ENCODE measurements at regions not wholly inside any gene's neighbourhood (a gene's known extent, or its start where the extent isn't known, plus 50 kb on each side); places are given as distances from the start of the nearest gene placed in this dataset.

DNA sequence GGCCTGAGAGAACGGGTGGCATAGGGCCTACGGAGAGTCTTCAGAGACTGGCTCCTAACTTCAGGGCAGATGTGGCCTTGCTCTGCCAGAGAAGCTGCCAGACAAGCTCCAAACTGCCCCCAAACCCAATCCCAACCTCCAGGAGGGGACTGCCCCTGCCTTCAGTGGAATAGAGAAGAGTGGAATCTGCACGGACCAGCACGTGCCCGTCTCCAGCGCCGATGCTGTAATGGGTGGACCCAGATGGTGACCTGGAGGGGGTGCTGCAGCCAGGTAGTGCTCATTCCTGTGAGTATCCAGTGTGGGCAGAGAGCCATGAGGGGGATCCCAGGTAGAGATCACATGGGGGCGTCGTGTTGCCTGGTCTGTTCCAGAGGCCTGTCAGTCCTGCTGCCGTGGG is 73.2 kb upstream of the NKX1-1 start:
- no peak for FAIRE-seq
- no peak for DNase-seq (ENCODE audit: low spot score)

DNA sequence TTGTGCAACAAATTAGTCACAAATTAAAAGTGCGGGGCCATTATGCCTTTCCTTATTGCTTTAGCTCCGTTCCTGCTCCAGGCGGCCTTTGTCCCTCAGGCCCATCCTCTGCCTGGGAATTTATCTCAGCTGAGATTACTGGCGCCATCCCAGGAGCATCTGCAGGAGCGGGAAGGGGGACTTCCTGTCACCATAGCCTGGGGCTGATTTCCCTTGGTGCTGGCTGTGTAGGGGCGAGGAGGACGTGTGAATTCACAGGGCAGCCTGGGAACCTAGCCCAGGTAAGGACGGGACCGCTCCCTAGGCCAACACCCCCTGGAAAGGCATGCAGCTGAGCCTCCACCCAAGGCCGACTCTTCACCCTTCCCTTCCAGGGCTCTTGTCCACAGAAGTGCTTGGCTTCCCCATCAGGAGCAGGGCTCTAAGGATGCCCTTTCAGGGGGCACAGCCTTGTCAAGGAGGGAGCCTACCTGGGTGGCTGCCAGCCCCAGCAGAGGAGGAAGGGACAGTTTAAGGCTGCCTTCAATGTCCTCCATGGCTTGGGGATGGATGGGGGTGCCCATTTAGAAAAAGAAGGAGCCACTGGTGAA is 72.6 kb upstream of the NKX1-1 start:
- FAIRE-seq (no peak), DNase-seq (ENCODE audit: low spot score) (no peak)

DNA sequence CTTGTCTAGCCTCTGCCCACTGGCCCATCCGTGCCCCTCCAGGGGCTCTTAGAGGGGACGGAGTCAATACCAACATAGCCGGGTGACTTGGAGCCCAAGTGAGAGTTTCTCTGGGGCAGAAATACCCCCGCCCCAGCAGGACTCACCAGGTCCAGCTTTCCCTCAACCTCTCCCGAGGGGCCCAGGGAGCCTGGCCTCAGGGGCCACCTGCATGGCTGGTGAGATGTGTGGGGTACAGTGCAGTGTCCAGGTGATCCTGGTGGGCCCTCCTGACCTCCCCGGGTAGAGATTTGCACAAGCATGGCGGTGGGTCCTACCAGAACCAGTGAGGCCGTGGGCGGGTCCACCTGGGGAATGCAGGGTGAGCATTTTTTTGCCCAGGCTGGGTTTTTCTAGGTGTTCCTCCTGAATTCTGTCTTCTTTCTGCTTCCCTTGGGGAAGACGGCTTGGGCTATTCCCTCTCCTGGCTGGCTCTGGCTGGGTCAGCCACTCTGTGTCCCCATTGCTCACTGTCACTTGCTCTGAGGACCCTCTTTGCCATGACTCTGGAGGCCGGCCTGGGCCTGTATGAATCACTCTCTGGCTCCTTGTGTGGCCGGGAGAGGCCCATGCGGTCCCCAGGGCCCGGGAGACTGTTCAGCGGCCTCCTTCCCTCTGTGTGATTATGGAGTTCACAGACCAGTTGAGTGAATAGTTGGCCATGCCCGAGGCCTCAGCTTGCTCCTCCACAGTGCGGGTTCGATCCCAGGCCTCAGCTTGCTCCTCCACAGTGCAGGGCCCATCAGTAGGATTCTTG is 71.0 kb upstream of the NKX1-1 start:
- FAIRE-seq (no peak), DNase-seq (ENCODE audit: low spot score) (no peak)

DNA sequence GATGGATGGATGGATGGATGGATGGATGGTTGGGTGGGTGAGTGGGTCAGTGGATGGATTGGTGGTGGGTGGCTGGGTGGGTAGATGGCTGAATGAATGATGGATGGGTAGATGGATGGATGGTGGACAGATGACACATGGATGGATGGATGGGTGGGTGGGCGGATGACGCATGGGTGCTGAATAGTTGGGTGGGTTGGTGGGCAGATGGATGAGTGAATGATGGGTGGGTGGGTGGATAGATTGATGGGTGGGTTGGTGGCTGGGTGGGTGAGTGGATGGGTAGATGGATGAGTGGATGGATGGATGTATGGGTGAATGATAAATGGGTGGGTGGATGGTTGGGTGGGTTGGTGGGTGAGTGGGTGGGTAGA is 69.9 kb upstream of the NKX1-1 start:
- DNase-seq (ENCODE audit: low spot score) = no peak
- no peak for FAIRE-seq

DNA sequence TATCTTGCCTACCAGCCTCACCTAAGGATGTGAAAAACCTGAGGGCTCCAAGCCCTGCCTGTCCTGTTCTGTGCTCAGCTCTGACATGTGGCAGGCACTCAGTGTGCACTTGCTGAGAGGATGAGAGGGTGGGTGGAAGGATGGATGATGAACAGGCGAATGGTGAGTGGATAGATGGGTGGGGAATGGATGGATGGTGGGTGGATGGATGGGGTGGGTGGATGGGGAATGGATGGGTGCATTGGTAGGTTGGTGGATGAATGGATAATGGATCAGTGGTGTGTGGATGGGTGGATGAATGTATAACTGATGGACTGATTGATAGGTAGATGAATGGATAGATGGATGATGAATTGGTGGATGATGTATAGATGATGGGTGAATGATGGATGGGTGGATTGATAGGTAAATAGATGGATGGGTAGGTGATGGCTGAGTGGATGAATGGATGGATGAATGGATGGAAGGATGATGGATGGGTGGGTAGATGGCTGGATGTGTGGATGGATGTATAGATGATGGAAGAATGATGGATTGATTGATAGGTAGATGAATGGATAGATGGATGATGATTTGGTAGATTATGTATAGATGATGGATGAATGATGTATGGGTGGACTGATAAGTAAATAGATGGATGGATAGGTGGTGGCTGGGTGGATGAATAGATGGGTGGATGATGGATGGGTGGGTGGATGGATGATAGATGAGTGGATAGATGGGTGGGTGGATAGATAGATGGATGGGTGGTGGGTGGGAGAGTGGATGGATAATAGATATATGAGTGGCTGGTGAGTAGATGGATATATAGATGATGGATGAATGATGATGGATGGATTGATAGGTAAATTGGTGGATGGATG is 69.3 kb upstream of the NKX1-1 start:
- FAIRE-seq = no peak
- no peak for DNase-seq (ENCODE audit: low spot score)

DNA sequence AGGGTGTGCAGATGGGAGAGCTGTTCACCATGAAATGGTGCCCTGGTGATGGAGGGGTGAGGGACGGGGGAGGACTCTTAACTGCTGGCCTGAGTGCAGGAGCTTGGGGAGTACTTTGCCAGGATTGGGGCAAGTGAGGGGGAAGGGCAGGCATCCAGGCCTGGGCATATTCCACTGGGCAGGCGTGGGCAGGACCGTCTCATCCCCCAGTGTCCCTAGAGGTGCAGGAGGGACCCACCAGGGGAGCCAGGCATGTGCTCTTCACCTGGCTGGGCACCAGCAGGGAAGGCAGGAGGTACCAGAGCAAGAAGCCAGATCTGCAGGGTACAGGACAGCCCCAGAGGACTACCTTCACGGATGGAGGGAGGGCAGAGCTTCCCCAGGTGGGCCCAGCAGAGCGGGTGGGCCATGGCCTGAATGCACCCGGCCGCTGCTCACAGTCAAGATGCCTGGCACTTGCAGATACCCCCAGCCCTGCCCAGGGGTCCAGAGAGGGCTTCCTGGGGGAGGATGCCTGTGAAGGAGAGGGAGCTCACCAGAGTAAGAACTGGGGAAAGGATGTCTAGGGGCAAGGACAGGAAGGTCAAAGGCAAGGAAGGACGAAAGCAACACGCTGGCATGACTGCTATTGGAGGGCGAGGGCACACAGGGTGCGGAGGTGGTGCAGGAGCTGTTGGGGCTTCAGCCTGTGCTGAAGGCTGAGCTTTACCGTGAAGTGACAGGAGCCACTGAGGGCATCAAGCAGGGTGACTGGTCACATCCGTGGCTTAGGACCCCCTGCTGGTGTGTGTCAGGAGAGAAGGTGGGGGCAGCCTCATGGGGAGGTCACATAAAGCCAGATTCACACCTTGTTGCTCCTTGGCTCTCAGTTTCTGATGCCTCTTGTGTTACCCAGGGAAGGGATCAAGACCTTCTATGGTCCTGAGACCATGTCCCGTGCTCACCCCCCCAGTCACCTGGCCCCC is 68.2 kb upstream of the NKX1-1 start:
- no peak for FAIRE-seq

DNA sequence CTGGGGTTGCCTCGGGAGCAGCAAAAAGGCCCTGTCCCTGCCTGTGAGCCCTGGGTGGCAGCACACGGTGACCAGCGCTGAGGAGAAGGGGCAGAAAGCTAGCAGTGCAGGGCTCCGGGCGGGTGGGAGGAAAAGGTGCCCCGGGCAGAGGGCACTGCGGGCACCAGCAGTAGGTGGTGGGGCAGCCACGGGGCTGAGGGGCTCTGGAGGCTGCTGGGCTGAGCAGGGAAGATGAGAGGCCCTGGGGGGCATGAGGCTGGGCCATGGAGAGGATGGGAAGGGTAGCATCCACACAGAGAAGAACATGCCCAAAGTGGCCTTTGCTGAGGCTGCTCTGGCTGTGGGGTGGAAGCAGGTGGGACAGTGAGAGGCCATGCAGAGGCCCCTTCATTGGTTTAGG is 67.5 kb upstream of the NKX1-1 start:
- no peak for FAIRE-seq
- no peak for DNase-seq (ENCODE audit: low spot score)

More for the DNA sequence above, 68.2 kb upstream of the NKX1-1 start:
- DNase-seq (ENCODE audit: low spot score) = no peak

DNA sequence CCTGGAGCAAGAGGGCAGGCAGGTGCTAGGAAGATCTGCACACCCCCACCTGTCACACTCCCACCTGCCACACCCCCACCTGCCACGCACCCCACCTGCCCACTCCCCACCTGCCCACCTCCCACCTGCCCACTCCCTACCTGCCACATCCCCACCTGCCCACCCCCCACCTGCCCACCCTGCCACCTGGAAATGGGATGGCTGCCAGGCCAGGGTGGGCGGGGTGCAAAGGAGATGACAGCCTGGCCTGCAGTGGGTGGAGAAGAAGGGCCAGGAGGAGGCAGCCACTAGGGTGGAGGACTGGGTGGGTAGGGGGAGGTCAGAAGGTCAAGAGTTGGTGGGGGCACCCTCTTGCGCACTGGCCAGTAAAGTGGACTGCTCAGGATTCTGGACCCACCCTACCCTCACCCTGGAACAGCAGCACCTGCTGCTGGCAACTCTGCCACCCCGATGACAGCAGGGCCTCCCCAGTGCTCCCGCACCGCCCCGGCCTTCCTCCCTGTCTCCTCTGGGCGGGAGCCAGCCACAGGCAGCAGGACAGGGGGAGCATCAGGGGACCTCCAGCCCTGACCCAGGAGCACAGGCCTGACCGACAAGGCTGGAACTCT is 66.8 kb upstream of the NKX1-1 start:
- DNase-seq (ENCODE audit: low spot score) = no peak
- no peak for FAIRE-seq

DNA sequence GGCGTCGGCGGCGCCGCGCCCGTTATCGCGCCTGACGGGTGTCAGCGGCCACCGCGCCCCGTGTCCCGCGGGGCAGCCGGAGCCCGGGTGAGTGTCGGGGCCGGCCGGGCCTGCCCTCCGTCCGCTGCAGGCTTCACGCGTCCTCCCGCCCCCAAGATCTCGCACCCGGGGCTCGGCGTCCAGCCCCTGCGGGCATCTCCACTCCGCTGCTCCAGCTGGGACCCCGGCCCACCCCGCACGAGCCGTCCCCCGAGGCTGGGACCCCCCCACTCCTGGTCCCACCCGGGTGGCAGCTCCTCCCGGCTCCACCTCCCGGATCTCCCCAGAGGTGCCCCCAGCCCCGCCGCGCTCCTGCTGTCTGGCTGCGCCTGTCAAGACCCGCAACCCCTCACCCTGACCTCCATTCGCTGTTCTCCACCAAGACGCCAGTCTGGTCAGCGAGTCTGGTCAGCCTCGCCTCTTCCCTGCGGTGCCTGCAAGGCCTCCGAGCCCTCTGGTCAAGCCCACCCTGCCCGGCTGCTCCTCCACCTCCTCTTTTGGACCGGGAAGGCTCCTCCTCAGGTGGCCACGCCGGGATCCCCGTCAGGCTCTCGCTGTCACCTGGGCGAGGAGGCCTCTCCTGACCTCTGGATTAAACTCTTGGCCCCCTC is 66.0 kb upstream of the NKX1-1 start:
- FAIRE-seq (no peak), DNase-seq (ENCODE audit: low spot score) (no peak)

DNA sequence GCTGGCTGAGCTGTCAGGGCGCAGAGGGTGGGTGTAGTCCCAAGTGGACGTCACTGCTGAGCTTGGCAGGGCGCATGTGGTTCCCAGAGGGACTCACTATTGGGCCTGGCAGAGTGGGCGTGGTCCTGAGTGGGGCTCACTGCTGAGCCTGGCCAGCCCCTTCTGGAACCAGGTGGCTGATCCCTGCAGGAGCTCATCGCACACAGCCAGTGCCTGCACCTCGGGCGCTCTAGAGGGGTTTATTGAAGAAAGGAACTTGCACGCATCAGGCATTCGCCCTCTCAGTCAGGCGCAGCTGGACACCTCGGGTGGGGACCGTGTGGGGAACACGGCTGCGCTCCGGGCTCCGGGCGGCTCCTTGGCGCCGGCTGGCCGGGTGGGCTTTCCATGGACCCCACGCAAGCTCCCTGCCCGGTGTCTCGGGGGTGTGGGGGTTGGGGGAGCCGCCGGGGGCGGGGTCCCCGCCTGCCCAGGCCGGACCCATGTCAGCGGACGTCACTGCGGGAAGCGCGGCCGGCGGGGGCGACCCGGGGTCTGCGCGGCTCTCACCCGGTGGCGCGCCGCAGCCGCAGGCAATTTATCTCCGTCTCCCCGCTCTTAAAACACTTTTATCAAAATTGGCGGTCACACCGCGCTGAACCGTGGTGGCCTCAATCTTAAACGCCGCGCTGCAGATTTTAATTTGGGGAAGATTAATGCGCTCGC is 65.4 kb upstream of the NKX1-1 start:
- FAIRE-seq = no peak
- no peak for DNase-seq (ENCODE audit: low spot score)

DNA sequence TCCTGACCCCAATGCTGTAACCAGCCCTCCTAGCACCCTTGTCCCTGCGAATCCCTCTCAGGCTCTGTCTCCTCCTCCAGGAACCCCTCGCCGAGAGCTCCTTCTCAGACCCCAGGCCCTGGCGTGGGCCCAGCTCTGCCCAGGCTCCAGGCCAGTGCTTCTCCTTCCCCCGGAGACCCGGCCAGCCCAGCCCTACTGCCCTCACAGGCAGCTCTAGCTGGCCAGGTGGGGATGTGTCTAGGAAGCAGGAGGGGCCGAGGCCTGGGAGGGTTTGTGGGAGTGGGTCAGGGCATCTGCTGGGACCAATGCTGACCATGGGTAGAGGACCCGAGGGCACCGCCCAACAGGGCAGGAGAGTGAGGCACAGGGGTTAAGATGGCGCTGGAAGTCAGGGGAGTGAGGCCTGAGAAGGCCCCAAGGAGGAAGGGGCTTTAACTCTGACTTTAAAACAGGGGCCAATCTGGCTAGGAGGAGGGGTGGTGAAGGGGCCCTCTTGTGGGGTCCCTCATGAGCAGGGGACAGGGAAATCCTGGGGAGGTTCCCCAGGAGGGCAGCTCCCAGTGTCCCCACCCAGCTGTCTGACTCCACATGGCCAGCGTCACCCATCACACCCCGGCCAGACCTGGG is 64.7 kb upstream of the NKX1-1 start:
- DNase-seq (ENCODE audit: low spot score) (no peak), FAIRE-seq (no peak)

DNA sequence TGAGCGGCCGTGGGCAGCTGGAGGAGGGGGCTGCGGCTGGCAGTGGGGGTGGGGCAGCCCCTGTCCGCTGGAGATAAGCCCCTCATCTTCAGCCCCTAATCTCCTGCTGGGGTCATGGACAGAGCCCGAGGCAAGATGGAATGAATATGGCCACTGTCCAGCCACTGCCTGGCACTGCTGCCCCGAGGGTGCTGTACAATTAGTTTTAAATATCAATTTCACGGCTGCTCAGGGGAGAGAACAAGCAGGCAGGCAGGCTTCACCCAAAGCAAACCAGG is 64.1 kb upstream of the NKX1-1 start:
- FAIRE-seq (no peak), DNase-seq (ENCODE audit: low spot score) (no peak)

DNA sequence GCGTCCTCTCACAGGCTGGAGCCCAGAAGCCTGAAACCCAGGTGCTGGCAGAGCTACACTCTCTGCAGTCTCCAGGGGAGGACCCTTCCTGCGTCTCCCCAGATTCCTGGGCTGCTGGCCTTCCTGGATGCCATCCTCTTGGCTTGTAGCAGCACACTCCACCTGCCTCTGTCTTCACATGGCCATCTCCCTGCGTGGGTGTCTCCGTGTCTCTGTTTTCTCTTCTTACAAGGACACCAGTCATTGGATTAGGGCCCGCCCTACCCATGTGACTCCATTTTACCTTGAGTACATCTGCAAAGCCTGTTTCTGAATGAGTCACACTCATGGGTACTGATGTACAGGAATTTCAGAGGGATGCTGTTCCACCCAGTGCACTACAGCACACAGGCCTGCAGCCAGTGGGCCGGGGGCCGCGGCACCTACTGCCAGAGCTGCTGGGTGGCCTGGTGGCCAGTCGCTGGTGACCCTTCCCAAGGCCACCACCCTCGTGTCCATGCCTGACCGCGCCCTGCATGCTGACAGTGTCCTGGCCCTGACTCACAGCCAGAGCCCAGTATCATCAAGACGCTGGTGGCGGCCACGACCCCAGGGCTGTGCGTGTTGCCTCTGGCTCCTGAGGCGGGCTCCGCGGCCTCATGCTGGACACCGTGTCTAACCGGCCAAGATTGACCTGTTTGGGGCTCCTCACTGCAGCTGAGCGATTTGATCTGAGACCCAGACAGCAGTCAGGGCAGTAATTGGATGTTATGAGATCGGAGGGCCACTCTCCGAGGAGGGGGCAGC is 63.6 kb upstream of the NKX1-1 start:
- DNase-seq (ENCODE audit: low spot score) (no peak), FAIRE-seq (no peak)

DNA sequence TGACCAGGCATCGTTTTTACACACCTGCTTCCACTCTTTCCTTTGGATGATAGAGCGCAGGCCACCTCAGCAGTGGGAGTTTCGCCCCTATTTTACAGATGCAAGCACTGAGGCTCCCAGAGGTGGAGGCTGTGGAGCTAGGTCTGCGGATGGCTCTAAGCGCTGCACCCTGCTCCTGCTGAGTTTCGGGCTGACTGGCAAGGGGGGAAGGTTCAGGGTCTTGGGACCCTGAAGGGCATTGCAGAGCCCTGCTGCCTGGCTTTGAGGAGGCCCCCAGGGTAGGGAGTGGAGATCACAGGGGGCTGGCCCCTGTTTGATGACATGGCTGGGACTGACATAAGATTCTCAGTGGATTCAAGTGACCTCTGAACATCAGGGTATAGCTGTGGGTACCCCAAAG is 62.8 kb upstream of the NKX1-1 start:
- FAIRE-seq = no peak

DNA sequence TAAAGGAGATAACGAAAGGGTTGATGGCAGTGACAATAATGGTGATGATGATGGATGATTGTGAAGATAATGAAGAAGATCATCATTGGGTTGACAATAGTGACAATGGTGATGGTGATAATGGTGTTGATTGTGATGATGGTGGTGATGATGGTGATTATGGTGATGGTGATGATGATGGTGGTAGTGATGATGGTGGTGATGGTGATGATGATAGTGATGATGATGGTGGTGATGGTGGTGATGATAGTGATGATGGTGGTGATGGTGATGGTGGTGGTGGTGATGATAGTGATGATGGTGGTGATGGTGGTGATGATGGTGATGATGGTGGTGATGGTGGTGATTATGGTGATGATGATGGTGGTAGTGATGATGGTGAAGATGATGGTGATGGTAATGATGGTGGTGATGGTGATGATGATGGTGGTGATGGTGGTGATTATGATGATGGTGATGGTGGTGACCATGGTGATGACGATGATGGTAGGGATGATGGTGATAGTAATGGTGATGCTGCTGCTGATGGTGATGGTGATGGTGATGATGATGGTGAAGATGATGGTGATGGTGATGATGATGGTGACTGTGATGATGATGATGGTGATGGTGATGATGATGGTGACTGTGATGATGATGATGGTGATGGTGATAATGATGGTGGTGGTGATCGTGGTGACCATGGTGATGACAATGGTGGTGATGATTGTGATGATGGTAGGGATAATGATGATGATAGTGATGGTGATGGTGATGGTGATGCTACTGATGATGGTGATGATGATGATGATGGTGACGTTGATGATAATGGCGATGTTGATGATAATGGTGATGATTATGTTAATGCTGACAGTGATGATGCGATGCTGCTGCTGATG is 61.6 kb upstream of the NKX1-1 start:
- FAIRE-seq = no peak
- DNase-seq (ENCODE audit: low spot score) = no peak

More for the DNA sequence above, 62.8 kb upstream of the NKX1-1 start:
- DNase-seq (ENCODE audit: low spot score) = no peak

DNA sequence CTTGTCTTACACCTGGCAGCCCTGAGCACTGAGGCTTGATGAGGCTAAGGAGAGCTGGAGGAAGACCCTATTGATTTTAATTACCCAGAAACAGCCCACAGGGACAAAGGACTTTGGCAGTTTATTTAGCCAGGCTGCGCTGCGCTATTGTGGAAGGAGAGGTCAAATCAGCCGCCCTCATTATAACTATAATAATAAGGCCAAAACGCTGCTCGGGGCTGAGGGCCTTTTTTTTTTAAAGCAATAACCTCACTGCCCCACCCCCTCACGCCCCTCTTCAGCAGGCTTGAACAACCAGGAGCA is 60.6 kb upstream of the NKX1-1 start:
- no peak for FAIRE-seq
- DNase-seq (ENCODE audit: low spot score) = no peak

DNA sequence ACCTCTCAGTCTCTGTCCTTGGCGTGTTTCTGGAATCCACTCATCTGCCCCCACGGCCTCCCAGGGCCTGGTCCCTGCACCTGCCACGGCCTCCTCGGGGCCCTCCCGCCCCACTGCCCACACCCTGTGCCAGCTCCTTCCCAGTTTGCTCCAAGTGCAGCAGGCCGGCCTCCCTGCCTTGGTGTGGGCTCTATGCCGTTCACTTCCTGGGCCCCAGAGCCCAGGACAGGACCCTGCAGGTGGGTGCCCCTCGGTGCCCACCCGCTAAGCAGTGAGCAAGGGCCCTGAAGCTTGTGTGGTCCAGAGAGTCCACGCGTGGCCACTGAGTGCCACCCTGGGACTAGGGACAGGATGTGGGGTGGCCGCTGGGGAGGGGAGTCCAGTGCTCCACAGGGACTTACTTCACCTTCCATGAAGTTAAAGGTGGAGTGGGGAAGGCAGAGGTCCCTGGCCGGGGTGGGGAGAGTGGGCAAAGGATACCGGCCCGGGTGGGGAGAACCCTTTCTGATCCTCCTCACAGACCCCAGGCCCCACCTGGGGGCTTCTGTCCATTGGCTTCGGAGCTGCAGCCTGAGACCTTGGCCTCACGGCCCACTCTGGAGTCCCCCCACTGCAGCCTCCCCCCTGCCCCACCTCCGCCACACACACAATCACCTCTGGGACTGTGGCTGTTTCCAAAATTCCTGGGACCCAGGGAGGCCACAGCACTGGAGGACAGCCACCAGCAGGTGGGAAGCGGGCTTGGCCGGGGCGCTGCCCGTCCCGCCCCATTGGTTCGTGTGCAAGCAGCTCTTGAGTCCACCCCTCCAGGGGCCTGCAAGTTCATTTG is 60.0 kb upstream of the NKX1-1 start:
- DNase-seq (ENCODE audit: low spot score) = no peak

More for the DNA sequence above, 60.0 kb upstream of the NKX1-1 start:
- FAIRE-seq = no peak
